ENCODE measurements at regions not wholly inside any gene's neighbourhood (a gene's known extent, or its start where the extent isn't known, plus 50 kb on each side); places are given as distances from the start of the nearest gene placed in this dataset.
"Not testable (repeated sequence)": the region's sequence is repeated elsewhere in the genome, so short reads cannot be mapped to it uniquely, and the experiment has no call there.

- DNase-seq (ENCODE audit: low spot score): no peak
These were observed 179.9 kb downstream of the ZC3H11B start for GRCh38 chr1:219433001-219433400.

- DNase-seq (ENCODE audit: low spot score): no peak
These were observed 180.7 kb downstream of the ZC3H11B start for GRCh38 chr1:219432191-219432606.

- no peak for DNase-seq (ENCODE audit: low spot score)
These were observed 182.5 kb downstream of the ZC3H11B start for GRCh38 chr1:219430419-219430818.

- DNase-seq (ENCODE audit: low spot score): no peak
These were observed 184.3 kb downstream of the ZC3H11B start for GRCh38 chr1:219428651-219429050.

- no peak for DNase-seq (ENCODE audit: low spot score)
These were observed 184.9 kb downstream of the ZC3H11B start for GRCh38 chr1:219427989-219428388.

- DNase-seq (ENCODE audit: low spot score): no peak
These were observed 185.5 kb downstream of the ZC3H11B start for GRCh38 chr1:219427403-219427802.

GRCh38 chr1:219422811-219423598 is 189.9 kb downstream of the ZC3H11B start:
- DNase-seq (ENCODE audit: low spot score): peak; percentile 19

- DNase-seq (ENCODE audit: low spot score): no peak
These were observed 192.0 kb downstream of the ZC3H11B start for GRCh38 chr1:219420913-219421312.

- DNase-seq (ENCODE audit: low spot score): no peak
These were observed 193.0 kb downstream of the ZC3H11B start for GRCh38 chr1:219419860-219420259.

GRCh38 chr1:219419065-219419464 is 193.8 kb downstream of the ZC3H11B start:
- DNase-seq (ENCODE audit: low spot score): no peak

GRCh38 chr1:219417610-219418009 is 195.3 kb downstream of the ZC3H11B start:
- DNase-seq (ENCODE audit: low spot score): no peak

GRCh38 chr1:219416598-219417238 is 196.2 kb downstream of the ZC3H11B start:
- DNase-seq (ENCODE audit: low spot score): peak; percentile 63

GRCh38 chr1:219415915-219416314 is 197.0 kb downstream of the ZC3H11B start:
- DNase-seq (ENCODE audit: low spot score): no peak

GRCh38 chr1:219415433-219415832 is 197.5 kb downstream of the ZC3H11B start:
- no peak for DNase-seq (ENCODE audit: low spot score)

- no peak for DNase-seq (ENCODE audit: low spot score)
These were observed 198.7 kb downstream of the ZC3H11B start for GRCh38 chr1:219414250-219414649.

- no peak for DNase-seq (ENCODE audit: low spot score)
These were observed 199.4 kb downstream of the ZC3H11B start for GRCh38 chr1:219413536-219413935.

- no peak for DNase-seq (ENCODE audit: low spot score)
These were observed 200.1 kb downstream of the ZC3H11B start for GRCh38 chr1:219412772-219413171.

- not testable (repeated sequence) for DNase-seq (ENCODE audit: low spot score)
These were observed 202.2 kb downstream of the ZC3H11B start for GRCh38 chr1:219410721-219411120.

GRCh38 chr1:219405531-219406331 is 207.2 kb downstream of the ZC3H11B start:
- no peak for DNase-seq (ENCODE audit: low spot score)

GRCh38 chr1:219404629-219405028 is 208.3 kb downstream of the ZC3H11B start:
- no peak for DNase-seq (ENCODE audit: low spot score)

- no peak for DNase-seq (ENCODE audit: low spot score)
These were observed 210.0 kb downstream of the ZC3H11B start for GRCh38 chr1:219402925-219403324.

GRCh38 chr1:219401724-219402625 is 210.9 kb downstream of the ZC3H11B start:
- no peak for DNase-seq (ENCODE audit: low spot score)
